ENCODE measurements at regions not wholly inside any gene's neighbourhood (a gene's known extent, or its start where the extent isn't known, plus 50 kb on each side); places are given as distances from the start of the nearest gene placed in this dataset.

- TF ChIP-seq POLR2A (IDR thresholded peaks at IDR 0.05): no peak
- TF ChIP-seq, protein P1, sequence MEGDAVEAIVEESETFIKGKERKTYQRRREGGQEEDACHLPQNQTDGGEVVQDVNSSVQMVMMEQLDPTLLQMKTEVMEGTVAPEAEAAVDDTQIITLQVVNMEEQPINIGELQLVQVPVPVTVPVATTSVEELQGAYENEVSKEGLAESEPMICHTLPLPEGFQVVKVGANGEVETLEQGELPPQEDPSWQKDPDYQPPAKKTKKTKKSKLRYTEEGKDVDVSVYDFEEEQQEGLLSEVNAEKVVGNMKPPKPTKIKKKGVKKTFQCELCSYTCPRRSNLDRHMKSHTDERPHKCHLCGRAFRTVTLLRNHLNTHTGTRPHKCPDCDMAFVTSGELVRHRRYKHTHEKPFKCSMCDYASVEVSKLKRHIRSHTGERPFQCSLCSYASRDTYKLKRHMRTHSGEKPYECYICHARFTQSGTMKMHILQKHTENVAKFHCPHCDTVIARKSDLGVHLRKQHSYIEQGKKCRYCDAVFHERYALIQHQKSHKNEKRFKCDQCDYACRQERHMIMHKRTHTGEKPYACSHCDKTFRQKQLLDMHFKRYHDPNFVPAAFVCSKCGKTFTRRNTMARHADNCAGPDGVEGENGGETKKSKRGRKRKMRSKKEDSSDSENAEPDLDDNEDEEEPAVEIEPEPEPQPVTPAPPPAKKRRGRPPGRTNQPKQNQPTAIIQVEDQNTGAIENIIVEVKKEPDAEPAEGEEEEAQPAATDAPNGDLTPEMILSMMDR (IDR thresholded peaks at IDR 0.05): no peak
These were observed 292.0 kb upstream of the ARID1B start for GRCh38 chr6:156485150-156485549.

Data from body of pancreas (tissue), 4 donors.